ENCODE measurements at regions not wholly inside any gene's neighbourhood (a gene's known extent, or its start where the extent isn't known, plus 50 kb on each side); places are given as distances from the start of the nearest gene placed in this dataset.

DNA sequence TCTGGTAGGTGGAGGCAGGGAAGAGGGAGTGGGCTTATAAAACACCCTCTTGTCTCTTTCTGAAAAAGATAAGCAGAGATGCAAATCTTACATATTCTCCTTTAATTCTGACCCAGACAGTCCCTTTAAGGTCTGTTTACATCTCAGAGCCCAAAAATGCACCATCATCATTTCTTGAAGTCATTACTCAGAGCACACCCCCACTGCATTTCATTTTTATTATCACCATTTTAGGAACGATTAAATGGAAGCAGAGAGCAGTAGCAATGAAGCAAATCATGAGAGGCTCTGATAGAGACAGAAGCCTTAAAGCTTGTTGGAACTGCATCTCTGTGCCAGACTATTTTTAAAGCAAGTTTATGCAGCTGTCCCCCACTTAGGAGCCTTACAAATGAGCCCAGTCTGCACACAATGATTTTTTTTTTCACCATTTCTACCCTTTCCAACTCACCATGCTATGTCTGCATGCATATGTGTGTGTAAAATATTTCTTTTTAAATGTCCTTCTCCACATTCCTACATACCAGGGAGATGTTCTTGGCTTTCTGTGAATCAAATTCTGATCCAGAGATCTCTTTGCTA is 311.0 kb downstream of the GRIN2B start:
- Histone ChIP-seq H3K9ac (ENCODE audit: low read depth in 1 of 2, low read length in 2 of 2) (no peak overlapping the region), H3K4me1 (ENCODE audit: control insufficient read depth in 1 of 2, insufficient read depth in 2 of 2, low read length in 2 of 2) (no peaks in the 10 kb centered on the region), H3K4me3 (ENCODE audit: low read depth in 1 of 2, low read length in 2 of 2) (no peak overlapping the region), H3K36me3 (ENCODE audit: control insufficient read depth in 1 of 2, insufficient read depth in 2 of 2, low read length in 2 of 2) (no peaks in the 10 kb centered on the region), H3K27ac (ENCODE audit: low read depth, low read length) (no peak overlapping the region), H3K27me3 (ENCODE audit: control insufficient read depth in 1 of 2, insufficient read depth in 2 of 2, low read length in 2 of 2) (no peaks in the 10 kb centered on the region), H3K9me3 (ENCODE audit: control insufficient read depth in 1 of 2, low read length in 2 of 2) (no peaks in the 10 kb centered on the region)

- Histone ChIP-seq H3K9ac (ENCODE audit: low read depth in 1 of 2, low read length in 2 of 2) (no peak overlapping the region), H3K36me3 (ENCODE audit: control insufficient read depth in 1 of 2, insufficient read depth in 2 of 2, low read length in 2 of 2) (no peaks in the 10 kb centered on the region), H3K4me1 (ENCODE audit: control insufficient read depth in 1 of 2, insufficient read depth in 2 of 2, low read length in 2 of 2) (no peaks in the 10 kb centered on the region), H3K9me3 (ENCODE audit: control insufficient read depth in 1 of 2, low read length in 2 of 2) (no peaks in the 10 kb centered on the region), H3K4me3 (ENCODE audit: low read depth in 1 of 2, low read length in 2 of 2) (no peak overlapping the region), H3K27ac (ENCODE audit: low read depth, low read length) (no peak overlapping the region), H3K27me3 (ENCODE audit: control insufficient read depth in 1 of 2, insufficient read depth in 2 of 2, low read length in 2 of 2) (no peaks in the 10 kb centered on the region)
Measured at GRCh38 chr12:13668880-13669279, 312.5 kb downstream of the GRIN2B start.

GRCh38 chr12:13666806-13667205 is 314.6 kb downstream of the GRIN2B start:
- no peak overlapping the region for H3K27ac ChIP-seq (ENCODE audit: low read depth, low read length)
- no peaks in the 10 kb centered on the region for H3K4me1 ChIP-seq (ENCODE audit: control insufficient read depth in 1 of 2, insufficient read depth in 2 of 2, low read length in 2 of 2)
- H3K9me3 ChIP-seq (ENCODE audit: control insufficient read depth in 1 of 2, low read length in 2 of 2): no peaks in the 10 kb centered on the region
- no peaks in the 10 kb centered on the region for H3K36me3 ChIP-seq (ENCODE audit: control insufficient read depth in 1 of 2, insufficient read depth in 2 of 2, low read length in 2 of 2)
- no peak overlapping the region for H3K4me3 ChIP-seq (ENCODE audit: low read depth in 1 of 2, low read length in 2 of 2)
- no peak overlapping the region for H3K9ac ChIP-seq (ENCODE audit: low read depth in 1 of 2, low read length in 2 of 2)
- H3K27me3 ChIP-seq (ENCODE audit: control insufficient read depth in 1 of 2, insufficient read depth in 2 of 2, low read length in 2 of 2): no peaks in the 10 kb centered on the region

GRCh38 chr12:13661005-13661887 is 320.2 kb downstream of the GRIN2B start:
- Histone ChIP-seq H3K36me3 (ENCODE audit: control insufficient read depth in 1 of 2, insufficient read depth in 2 of 2, low read length in 2 of 2) (no peaks in the 10 kb centered on the region), H3K4me3 (ENCODE audit: low read depth in 1 of 2, low read length in 2 of 2) (no peak overlapping the region), H3K4me1 (ENCODE audit: control insufficient read depth in 1 of 2, insufficient read depth in 2 of 2, low read length in 2 of 2) (no peaks in the 10 kb centered on the region), H3K9ac (ENCODE audit: low read depth in 1 of 2, low read length in 2 of 2) (no peak overlapping the region), H3K9me3 (ENCODE audit: control insufficient read depth in 1 of 2, low read length in 2 of 2) (no peaks in the 10 kb centered on the region), H3K27me3 (ENCODE audit: control insufficient read depth in 1 of 2, insufficient read depth in 2 of 2, low read length in 2 of 2) (no peaks in the 10 kb centered on the region), H3K27ac (ENCODE audit: low read depth, low read length) (no peak overlapping the region)

- no peaks in the 10 kb centered on the region for H3K4me1 ChIP-seq (ENCODE audit: control insufficient read depth in 1 of 2, insufficient read depth in 2 of 2, low read length in 2 of 2)
- no peaks in the 10 kb centered on the region for H3K9me3 ChIP-seq (ENCODE audit: control insufficient read depth in 1 of 2, low read length in 2 of 2)
- H3K27ac ChIP-seq (ENCODE audit: low read depth, low read length): no peak overlapping the region
- no peak overlapping the region for H3K9ac ChIP-seq (ENCODE audit: low read depth in 1 of 2, low read length in 2 of 2)
- no peaks in the 10 kb centered on the region for H3K27me3 ChIP-seq (ENCODE audit: control insufficient read depth in 1 of 2, insufficient read depth in 2 of 2, low read length in 2 of 2)
- no peak overlapping the region for H3K4me3 ChIP-seq (ENCODE audit: low read depth in 1 of 2, low read length in 2 of 2)
- H3K36me3 ChIP-seq (ENCODE audit: control insufficient read depth in 1 of 2, insufficient read depth in 2 of 2, low read length in 2 of 2): no peaks in the 10 kb centered on the region
Measured at GRCh38 chr12:13654456-13654855, 326.9 kb downstream of the GRIN2B start.

- Histone ChIP-seq H3K27ac (ENCODE audit: low read depth, low read length) (no peak overlapping the region), H3K4me3 (ENCODE audit: low read depth in 1 of 2, low read length in 2 of 2) (no peak overlapping the region), H3K36me3 (ENCODE audit: control insufficient read depth in 1 of 2, insufficient read depth in 2 of 2, low read length in 2 of 2) (no peaks in the 10 kb centered on the region), H3K4me1 (ENCODE audit: control insufficient read depth in 1 of 2, insufficient read depth in 2 of 2, low read length in 2 of 2) (no peaks in the 10 kb centered on the region), H3K9ac (ENCODE audit: low read depth in 1 of 2, low read length in 2 of 2) (no peak overlapping the region), H3K9me3 (ENCODE audit: control insufficient read depth in 1 of 2, low read length in 2 of 2) (no peaks in the 10 kb centered on the region), H3K27me3 (ENCODE audit: control insufficient read depth in 1 of 2, insufficient read depth in 2 of 2, low read length in 2 of 2) (no peaks in the 10 kb centered on the region)
Measured at GRCh38 chr12:13652105-13652504, 329.3 kb downstream of the GRIN2B start.

DNA sequence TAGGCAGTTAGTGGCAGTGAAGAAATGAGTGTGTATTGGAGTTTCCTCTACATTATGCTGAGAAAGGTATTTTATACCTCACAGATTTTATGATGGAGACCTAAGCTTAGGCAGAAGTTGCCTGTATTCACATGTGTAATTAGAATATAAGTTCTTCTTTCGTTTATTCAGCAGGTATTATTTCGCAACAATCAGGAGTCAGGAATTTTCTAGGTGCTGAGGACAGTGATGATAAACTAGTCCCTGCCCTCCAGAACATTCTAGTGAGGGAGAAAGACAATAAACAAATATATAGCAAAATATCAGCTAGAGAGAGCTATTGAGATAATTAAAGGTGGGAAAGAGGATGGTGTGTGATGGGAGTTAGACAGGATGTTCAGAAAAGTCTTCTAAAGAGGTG is 345.7 kb downstream of the GRIN2B start:
- Histone ChIP-seq H3K27ac (ENCODE audit: low read depth, low read length) (no peak overlapping the region), H3K27me3 (ENCODE audit: control insufficient read depth in 1 of 2, insufficient read depth in 2 of 2, low read length in 2 of 2) (no peaks in the 10 kb centered on the region), H3K9ac (ENCODE audit: low read depth in 1 of 2, low read length in 2 of 2) (no peak overlapping the region), H3K9me3 (ENCODE audit: control insufficient read depth in 1 of 2, low read length in 2 of 2) (no peaks in the 10 kb centered on the region), H3K4me1 (ENCODE audit: control insufficient read depth in 1 of 2, insufficient read depth in 2 of 2, low read length in 2 of 2) (no peaks in the 10 kb centered on the region), H3K4me3 (ENCODE audit: low read depth in 1 of 2, low read length in 2 of 2) (no peak overlapping the region), H3K36me3 (ENCODE audit: control insufficient read depth in 1 of 2, insufficient read depth in 2 of 2, low read length in 2 of 2) (no peaks in the 10 kb centered on the region)

- Histone ChIP-seq H3K27ac (ENCODE audit: low read depth, low read length) (no peak overlapping the region), H3K4me1 (ENCODE audit: control insufficient read depth in 1 of 2, insufficient read depth in 2 of 2, low read length in 2 of 2) (no peaks in the 10 kb centered on the region)
Measured at GRCh38 chr12:13631873-13632272, 349.5 kb downstream of the GRIN2B start.

DNA sequence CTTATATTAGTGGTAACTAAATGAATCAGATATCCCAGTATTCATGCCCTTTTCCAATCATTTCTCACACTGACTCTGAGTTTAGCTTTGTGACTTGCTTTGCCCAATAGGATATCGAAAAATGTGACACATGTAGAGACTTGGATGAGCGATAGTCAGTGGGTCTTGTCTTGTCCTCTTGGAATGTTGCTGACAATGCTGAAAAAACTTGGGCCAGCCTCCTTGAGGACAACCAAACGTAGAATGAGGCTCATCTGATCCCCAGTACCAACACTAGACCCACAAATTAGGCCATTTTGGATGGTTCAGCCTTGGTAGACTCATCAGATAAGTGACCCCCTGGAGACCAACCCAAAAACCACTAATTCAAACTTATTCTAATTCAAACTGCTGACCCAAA is 351.0 kb downstream of the GRIN2B start:
- Histone ChIP-seq H3K4me1 (ENCODE audit: control insufficient read depth in 1 of 2, insufficient read depth in 2 of 2, low read length in 2 of 2) (no peaks in the 10 kb centered on the region), H3K36me3 (ENCODE audit: control insufficient read depth in 1 of 2, insufficient read depth in 2 of 2, low read length in 2 of 2) (no peaks in the 10 kb centered on the region), H3K27ac (ENCODE audit: low read depth, low read length) (no peak overlapping the region), H3K27me3 (ENCODE audit: control insufficient read depth in 1 of 2, insufficient read depth in 2 of 2, low read length in 2 of 2) (no peaks in the 10 kb centered on the region), H3K9ac (ENCODE audit: low read depth in 1 of 2, low read length in 2 of 2) (no peak overlapping the region), H3K4me3 (ENCODE audit: low read depth in 1 of 2, low read length in 2 of 2) (no peak overlapping the region), H3K9me3 (ENCODE audit: control insufficient read depth in 1 of 2, low read length in 2 of 2) (no peaks in the 10 kb centered on the region)

More at GRCh38 chr12:13631873-13632272, 349.5 kb downstream of the GRIN2B start:
- Histone ChIP-seq H3K9me3 (ENCODE audit: control insufficient read depth in 1 of 2, low read length in 2 of 2) (no peaks in the 10 kb centered on the region), H3K9ac (ENCODE audit: low read depth in 1 of 2, low read length in 2 of 2) (no peak overlapping the region), H3K27me3 (ENCODE audit: control insufficient read depth in 1 of 2, insufficient read depth in 2 of 2, low read length in 2 of 2) (no peaks in the 10 kb centered on the region), H3K36me3 (ENCODE audit: control insufficient read depth in 1 of 2, insufficient read depth in 2 of 2, low read length in 2 of 2) (no peaks in the 10 kb centered on the region), H3K4me3 (ENCODE audit: low read depth in 1 of 2, low read length in 2 of 2) (no peak overlapping the region)

- Histone ChIP-seq H3K36me3 (ENCODE audit: control insufficient read depth in 1 of 2, insufficient read depth in 2 of 2, low read length in 2 of 2) (no peaks in the 10 kb centered on the region), H3K9me3 (ENCODE audit: control insufficient read depth in 1 of 2, low read length in 2 of 2) (no peaks in the 10 kb centered on the region)
Measured at GRCh38 chr12:13628067-13628466, 353.3 kb downstream of the GRIN2B start.

More at GRCh38 chr12:13628067-13628466, 353.3 kb downstream of the GRIN2B start:
- Histone ChIP-seq H3K4me3 (ENCODE audit: low read depth in 1 of 2, low read length in 2 of 2) (no peak overlapping the region), H3K27me3 (ENCODE audit: control insufficient read depth in 1 of 2, insufficient read depth in 2 of 2, low read length in 2 of 2) (no peaks in the 10 kb centered on the region), H3K4me1 (ENCODE audit: control insufficient read depth in 1 of 2, insufficient read depth in 2 of 2, low read length in 2 of 2) (no peaks in the 10 kb centered on the region), H3K27ac (ENCODE audit: low read depth, low read length) (no peak overlapping the region), H3K9ac (ENCODE audit: low read depth in 1 of 2, low read length in 2 of 2) (no peak overlapping the region)
